ENCODE measurements at regions not wholly inside any gene's neighbourhood (a gene's known extent, or its start where the extent isn't known, plus 50 kb on each side); places are given as distances from the start of the nearest gene placed in this dataset.

DNA sequence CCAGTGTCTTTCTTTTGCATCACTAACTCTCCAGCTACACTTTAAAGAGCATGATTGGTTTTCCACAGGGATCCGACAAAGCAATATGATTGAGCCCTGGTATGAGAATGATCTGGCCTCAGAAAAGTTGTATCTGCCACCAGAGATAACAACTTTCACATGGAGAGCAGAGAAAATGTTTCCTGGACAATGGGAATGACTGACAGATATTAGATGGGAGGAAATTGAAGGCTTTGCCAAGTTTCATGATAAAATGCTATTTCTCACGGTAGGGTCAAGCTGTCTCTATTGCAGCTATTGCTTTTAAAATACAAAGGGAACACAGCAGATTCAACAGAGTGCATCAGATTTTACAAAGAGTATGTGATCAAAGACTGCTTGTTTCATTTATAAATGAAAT lies 56.4 kb upstream of the GLIS3 start:
- Histone ChIP-seq H3K4me1 (ENCODE audit: control insufficient read depth, insufficient read depth, low read length) (no peaks in the 10 kb centered on the region), H2AK5ac (ENCODE audit: low read depth, low read length) (no peak overlapping the region), H3K4ac (ENCODE audit: low read depth, low read length) (no peak overlapping the region), H3K18ac (ENCODE audit: low read depth, low read length) (no peak overlapping the region), H3K9ac (ENCODE audit: low read depth, low read length) (no peak overlapping the region), H2BK120ac (ENCODE audit: low read depth, low read length) (no peak overlapping the region), H3K23ac (ENCODE audit: low read depth, low read length) (no peak overlapping the region), H2BK15ac (ENCODE audit: low read depth, low read length) (no peak overlapping the region), H3K27me3 (ENCODE audit: control insufficient read depth, insufficient read depth, low read length) (peaks cover 21% of the 10 kb centered on the region), H4K8ac (ENCODE audit: low read depth in 2 of 2, low read length in 2 of 2) (no peak overlapping the region), H3K79me1 (ENCODE audit: low read depth in 1 of 2, low read length in 2 of 2) (no peaks in the 10 kb centered on the region), H4K91ac (ENCODE audit: insufficient read depth, low read depth, low read length) (no peak overlapping the region), H2AK9ac (replicated peaks; ENCODE audit: low read depth, low read length, poor library complexity) (no peak overlapping the region), H3K4me2 (ENCODE audit: low read depth, low read length) (no peak overlapping the region), H3K4me3 (ENCODE audit: insufficient read depth, low read depth, low read length) (no peak overlapping the region), H2BK20ac (ENCODE audit: low read depth, low read length) (no peak overlapping the region), H4K20me1 (ENCODE audit: insufficient read depth, low read length) (no peaks in the 10 kb centered on the region), H2AFZ (replicated peaks; ENCODE audit: low read length, poor library complexity) (no peak overlapping the region), H3K36me3 (ENCODE audit: control insufficient read depth, insufficient read depth, low read length) (no peaks in the 10 kb centered on the region), H3K9me3 (ENCODE audit: control insufficient read depth, insufficient read depth, low read length) (no peaks in the 10 kb centered on the region), H4K5ac (ENCODE audit: low read depth, low read length) (no peak overlapping the region), H3K56ac (ENCODE audit: extremely low read depth, insufficient read depth, low read length) (no peak overlapping the region), H3K9me1 (ENCODE audit: insufficient read depth, low read length) (no peaks in the 10 kb centered on the region), H3K27ac (ENCODE audit: insufficient read depth, low read length) (no peak overlapping the region), H2BK5ac (ENCODE audit: low read depth, low read length, poor library complexity, severe bottlenecking) (no peak overlapping the region), H3K14ac (replicated peaks; ENCODE audit: low read depth, low read length) (no peak overlapping the region)
- WGBS, 2 experiments (ENCODE audit: extremely low coverage in 2 of 2, insufficient read length in 1 of 2) = no CpG with 5 or more reads among the region's 2 CpGs
- CTCF ChIA-PET = no interaction called here
- dilution Hi-C loops (cut with HindIII; ENCODE audit: low sequenced_read_pairs, unreplicated experiment) = no loop called here
- TF ChIP-seq RCOR1 (IDR thresholded peaks at IDR 0.05; ENCODE audit: insufficient replicate concordance, low read length) = no peak
- TF ChIP-seq, protein P1, sequence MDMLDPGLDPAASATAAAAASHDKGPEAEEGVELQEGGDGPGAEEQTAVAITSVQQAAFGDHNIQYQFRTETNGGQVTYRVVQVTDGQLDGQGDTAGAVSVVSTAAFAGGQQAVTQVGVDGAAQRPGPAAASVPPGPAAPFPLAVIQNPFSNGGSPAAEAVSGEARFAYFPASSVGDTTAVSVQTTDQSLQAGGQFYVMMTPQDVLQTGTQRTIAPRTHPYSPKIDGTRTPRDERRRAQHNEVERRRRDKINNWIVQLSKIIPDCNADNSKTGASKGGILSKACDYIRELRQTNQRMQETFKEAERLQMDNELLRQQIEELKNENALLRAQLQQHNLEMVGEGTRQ (IDR thresholded peaks at IDR 0.05; ENCODE audit: low read depth, low read length) = no peak
- TF ChIP-seq MXI1 (IDR thresholded peaks at IDR 0.05; ENCODE audit: borderline replicate concordance, low read depth, low read length) = no peak
- TF ChIP-seq CHD1 (IDR thresholded peaks at IDR 0.05; ENCODE audit: low read depth, low read length) = no peak
- TF ChIP-seq MAZ (IDR thresholded peaks at IDR 0.05; ENCODE audit: borderline replicate concordance, low read depth, low read length) = no peak
- TF ChIP-seq BHLHE40 (IDR thresholded peaks at IDR 0.05; ENCODE audit: low read depth, low read length) = no peak
- no peak for TF ChIP-seq NFE2L2 (IDR thresholded peaks at IDR 0.05; ENCODE audit: low read depth, low read length)
- TF ChIP-seq FOS (IDR thresholded peaks at IDR 0.05; ENCODE audit: low read depth, low read length) = no peak
- TF ChIP-seq RAD21 (IDR thresholded peaks at IDR 0.05; ENCODE audit: low read length) = no peak
- TF ChIP-seq SMC3 (IDR thresholded peaks at IDR 0.05; ENCODE audit: low read depth, low read length) = no peak
- TF ChIP-seq POLR2A (IDR thresholded peaks at IDR 0.05; ENCODE audit: low read depth, low read length) = no peak
- TF ChIP-seq MAFK (IDR thresholded peaks at IDR 0.05; ENCODE audit: low read depth, low read length) = no peak
- no peak for TF ChIP-seq CEBPB (IDR thresholded peaks at IDR 0.05; ENCODE audit: low read depth, low read length)
- TF ChIP-seq, protein P2, sequence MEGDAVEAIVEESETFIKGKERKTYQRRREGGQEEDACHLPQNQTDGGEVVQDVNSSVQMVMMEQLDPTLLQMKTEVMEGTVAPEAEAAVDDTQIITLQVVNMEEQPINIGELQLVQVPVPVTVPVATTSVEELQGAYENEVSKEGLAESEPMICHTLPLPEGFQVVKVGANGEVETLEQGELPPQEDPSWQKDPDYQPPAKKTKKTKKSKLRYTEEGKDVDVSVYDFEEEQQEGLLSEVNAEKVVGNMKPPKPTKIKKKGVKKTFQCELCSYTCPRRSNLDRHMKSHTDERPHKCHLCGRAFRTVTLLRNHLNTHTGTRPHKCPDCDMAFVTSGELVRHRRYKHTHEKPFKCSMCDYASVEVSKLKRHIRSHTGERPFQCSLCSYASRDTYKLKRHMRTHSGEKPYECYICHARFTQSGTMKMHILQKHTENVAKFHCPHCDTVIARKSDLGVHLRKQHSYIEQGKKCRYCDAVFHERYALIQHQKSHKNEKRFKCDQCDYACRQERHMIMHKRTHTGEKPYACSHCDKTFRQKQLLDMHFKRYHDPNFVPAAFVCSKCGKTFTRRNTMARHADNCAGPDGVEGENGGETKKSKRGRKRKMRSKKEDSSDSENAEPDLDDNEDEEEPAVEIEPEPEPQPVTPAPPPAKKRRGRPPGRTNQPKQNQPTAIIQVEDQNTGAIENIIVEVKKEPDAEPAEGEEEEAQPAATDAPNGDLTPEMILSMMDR (conservative IDR thresholded peaks at IDR 0.05; ENCODE audit: low read depth, low read length) = no peak
- TF ChIP-seq, protein P3, sequence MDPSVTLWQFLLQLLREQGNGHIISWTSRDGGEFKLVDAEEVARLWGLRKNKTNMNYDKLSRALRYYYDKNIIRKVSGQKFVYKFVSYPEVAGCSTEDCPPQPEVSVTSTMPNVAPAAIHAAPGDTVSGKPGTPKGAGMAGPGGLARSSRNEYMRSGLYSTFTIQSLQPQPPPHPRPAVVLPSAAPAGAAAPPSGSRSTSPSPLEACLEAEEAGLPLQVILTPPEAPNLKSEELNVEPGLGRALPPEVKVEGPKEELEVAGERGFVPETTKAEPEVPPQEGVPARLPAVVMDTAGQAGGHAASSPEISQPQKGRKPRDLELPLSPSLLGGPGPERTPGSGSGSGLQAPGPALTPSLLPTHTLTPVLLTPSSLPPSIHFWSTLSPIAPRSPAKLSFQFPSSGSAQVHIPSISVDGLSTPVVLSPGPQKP (IDR thresholded peaks at IDR 0.05; ENCODE audit: borderline replicate concordance, low read depth, low read length) = no peak
- TF ChIP-seq RFX5 (IDR thresholded peaks at IDR 0.05; ENCODE audit: low read depth, low read length) = no peak
- DNase-seq (no peak), ATAC-seq (ENCODE audit: low read depth) (no peak)
- in situ Hi-C loops (cut with MboI; ENCODE audit: low sequenced_read_pairs) = loop anchor here (25.0 kb wide), 2 partner anchors 894 to 1119 kb away; no protein-coding TSS in a partner anchor
- BruUV-seq (replicated peaks) = no TSS peak
- POLR2A ChIA-PET (ENCODE audit: unreplicated experiment) = no interaction called here
- intact Hi-C loops (cut with micrococcal nuclease) = no loop called here

Data from IMR-90 (cell line).